ENCODE measurements at regions not wholly inside any gene's neighbourhood (a gene's known extent, or its start where the extent isn't known, plus 50 kb on each side); places are given as distances from the start of the nearest gene placed in this dataset.

DNA sequence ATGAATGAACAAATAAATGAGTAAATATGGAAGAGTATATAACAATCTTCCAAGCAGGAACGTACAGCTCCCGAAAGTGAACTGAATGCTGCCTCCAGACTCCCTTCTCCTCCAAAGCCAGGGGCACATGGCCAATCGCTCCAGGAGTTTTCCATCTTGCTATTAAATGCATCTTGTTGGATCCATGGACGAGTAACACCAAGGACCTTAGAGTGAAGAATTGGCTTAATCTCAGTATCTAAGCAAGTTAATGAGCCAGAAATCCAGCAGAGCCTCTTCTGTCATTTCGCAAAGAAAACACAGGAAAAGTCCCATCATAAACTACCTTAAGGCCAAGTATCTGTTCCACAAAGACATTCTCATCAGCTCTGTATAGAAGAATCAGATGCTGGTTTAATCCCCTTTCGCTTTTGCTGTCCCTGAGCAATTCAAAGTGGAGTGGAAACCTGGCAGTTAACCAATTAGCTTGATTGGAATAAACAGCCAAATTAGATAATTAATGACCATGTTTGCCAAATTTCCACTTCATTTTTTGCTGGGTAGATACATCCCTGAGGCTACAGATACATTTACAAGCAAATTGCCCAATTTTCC is 116.0 kb downstream of the MIS18A start:
- Histone ChIP-seq H3K27me3 (ENCODE audit: control insufficient read depth, insufficient read depth, low read length, poor library complexity, severe bottlenecking) (no peaks in the 10 kb centered on the region), H3K36me3 (ENCODE audit: control insufficient read depth, insufficient read depth, low read length) (no peaks in the 10 kb centered on the region), H3K4me3 (ENCODE audit: insufficient read depth, low read depth, low read length) (no peak overlapping the region), H3K27ac (ENCODE audit: insufficient read depth, low read depth, low read length, poor library complexity, severe bottlenecking) (no peak overlapping the region), H3K4me1 (ENCODE audit: control insufficient read depth, insufficient read depth, low read length) (no peaks in the 10 kb centered on the region), H3K9me3 (ENCODE audit: control insufficient read depth, low read length) (no peaks in the 10 kb centered on the region)
- WGBS, 2 experiments: 93 to 95% methylated on average over 6 of the region's 6 CpGs

DNA sequence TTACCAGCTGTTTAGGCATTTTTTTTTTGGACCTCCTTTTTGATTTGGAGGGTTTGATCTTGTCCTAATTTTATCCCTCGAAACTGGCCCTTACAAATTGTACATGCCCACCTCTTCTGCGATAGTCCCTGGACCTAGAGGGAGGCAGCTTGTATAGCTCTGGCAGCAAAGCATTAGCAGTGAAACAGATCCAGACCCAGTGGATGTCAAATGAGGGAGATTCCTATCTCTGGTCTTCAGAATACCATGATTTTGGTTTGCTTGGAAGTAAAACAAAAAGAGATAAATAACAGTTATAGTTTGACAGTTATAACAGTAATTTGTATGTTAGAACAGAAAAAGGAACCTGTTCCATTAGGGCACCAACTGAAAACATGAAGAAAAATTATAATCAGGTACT is 123.6 kb downstream of the MIS18A start:
- H3K36me3 ChIP-seq (ENCODE audit: control insufficient read depth, insufficient read depth, low read length): no peaks in the 10 kb centered on the region
- no peaks in the 10 kb centered on the region for H3K4me1 ChIP-seq (ENCODE audit: control insufficient read depth, insufficient read depth, low read length)
- no peaks in the 10 kb centered on the region for H3K27me3 ChIP-seq (ENCODE audit: control insufficient read depth, insufficient read depth, low read length, poor library complexity, severe bottlenecking)
- H3K4me3 ChIP-seq (ENCODE audit: insufficient read depth, low read depth, low read length): no peak overlapping the region
- no peak overlapping the region for H3K27ac ChIP-seq (ENCODE audit: insufficient read depth, low read depth, low read length, poor library complexity, severe bottlenecking)
- WGBS, 2 experiments: 90 to 96% methylated on average over 2 of the region's 2 CpGs
- no peaks in the 10 kb centered on the region for H3K9me3 ChIP-seq (ENCODE audit: control insufficient read depth, low read length)

DNA sequence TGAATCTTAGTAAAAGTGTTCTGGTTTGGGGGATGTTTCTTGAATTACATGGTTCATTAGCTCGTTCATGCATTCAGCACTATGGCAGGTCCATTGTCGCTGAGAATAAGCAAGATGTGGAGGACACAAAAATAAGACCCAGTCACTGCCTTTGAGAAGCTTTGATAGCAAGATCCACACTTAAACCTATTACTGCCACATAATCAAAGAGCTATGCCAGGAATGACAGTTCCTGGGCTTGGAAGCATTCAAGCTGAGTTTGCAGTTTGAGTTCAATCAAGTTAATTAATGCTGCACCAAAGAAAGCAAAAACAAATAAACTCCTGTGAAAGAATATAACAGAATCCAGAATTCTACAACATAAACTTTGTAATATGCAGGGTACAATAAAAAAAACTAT is 131.8 kb downstream of the MIS18A start:
- Histone ChIP-seq H3K4me1 (ENCODE audit: control insufficient read depth, insufficient read depth, low read length) (no peaks in the 10 kb centered on the region), H3K27me3 (ENCODE audit: control insufficient read depth, insufficient read depth, low read length, poor library complexity, severe bottlenecking) (no peaks in the 10 kb centered on the region), H3K27ac (ENCODE audit: insufficient read depth, low read depth, low read length, poor library complexity, severe bottlenecking) (no peak overlapping the region), H3K4me3 (ENCODE audit: insufficient read depth, low read depth, low read length) (no peak overlapping the region), H3K36me3 (ENCODE audit: control insufficient read depth, insufficient read depth, low read length) (no peaks in the 10 kb centered on the region), H3K9me3 (ENCODE audit: control insufficient read depth, low read length) (no peaks in the 10 kb centered on the region)
- WGBS, 2 experiments: 59 to 72% methylated on average over 2 of the region's 2 CpGs

DNA sequence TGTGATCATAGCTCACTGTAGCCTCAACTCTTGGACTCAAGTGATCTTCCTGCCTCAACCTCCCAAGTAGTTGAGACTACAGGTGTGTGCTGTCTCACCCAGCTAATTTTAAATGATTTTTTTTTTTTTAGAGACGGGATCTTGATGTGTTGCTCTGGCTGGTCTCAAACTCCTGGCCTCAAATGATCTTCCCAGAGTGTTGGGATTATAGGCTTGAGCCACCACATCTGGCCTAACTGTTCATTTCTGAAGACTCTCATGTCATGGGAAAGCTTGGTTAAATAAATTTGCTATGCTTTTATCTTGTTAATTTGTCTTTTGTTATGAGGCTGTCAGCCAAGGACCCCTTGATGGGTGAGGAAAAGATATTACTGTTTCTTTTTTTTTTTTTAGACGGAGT is 134.0 kb downstream of the MIS18A start:
- 96 to 100% methylated on average over 2 of the region's 2 CpGs for WGBS, 2 experiments
- no peaks in the 10 kb centered on the region for H3K27me3 ChIP-seq (ENCODE audit: control insufficient read depth, insufficient read depth, low read length, poor library complexity, severe bottlenecking)
- H3K9me3 ChIP-seq (ENCODE audit: control insufficient read depth, low read length): no peaks in the 10 kb centered on the region

DNA sequence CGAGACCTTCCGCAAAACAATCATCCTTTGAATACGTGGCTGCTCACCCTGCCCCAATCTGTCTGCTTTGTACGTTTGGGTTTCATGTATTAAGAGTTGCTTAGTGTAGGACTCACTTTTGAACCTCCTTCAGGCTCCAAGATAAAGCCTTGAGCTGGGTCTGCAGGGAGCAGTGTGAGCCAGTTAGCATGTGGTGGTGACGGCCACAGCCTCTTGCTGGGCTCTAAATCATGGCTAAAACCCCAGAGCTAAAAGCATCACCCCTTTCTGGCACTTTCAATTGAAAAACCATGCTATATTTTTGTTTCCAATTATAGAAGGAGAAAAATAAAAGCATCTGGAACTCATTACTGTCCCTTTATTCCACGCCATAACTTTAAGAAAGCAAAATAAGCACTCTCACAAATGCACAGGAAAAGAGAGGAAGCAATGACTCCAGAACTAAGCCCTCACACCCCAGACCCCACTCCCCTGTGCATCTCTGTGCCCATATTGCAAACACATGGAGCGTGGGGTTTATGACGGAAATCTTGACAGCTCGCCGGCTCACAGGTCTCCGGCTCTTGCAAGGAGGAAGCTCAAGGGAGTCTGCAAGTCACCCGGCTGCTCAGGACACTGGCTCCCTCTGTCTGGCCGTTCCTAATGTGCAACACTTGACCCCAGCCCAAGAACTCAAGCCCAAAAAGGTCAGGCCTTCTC is 135.5 kb downstream of the MIS18A start:
- Histone ChIP-seq H3K9me3 (ENCODE audit: control insufficient read depth, low read length) (no peaks in the 10 kb centered on the region), H3K36me3 (ENCODE audit: control insufficient read depth, insufficient read depth, low read length) (no peaks in the 10 kb centered on the region), H3K4me1 (ENCODE audit: control insufficient read depth, insufficient read depth, low read length) (no peaks in the 10 kb centered on the region), H3K27ac (ENCODE audit: insufficient read depth, low read depth, low read length, poor library complexity, severe bottlenecking) (no peak overlapping the region), H3K4me3 (ENCODE audit: insufficient read depth, low read depth, low read length) (no peak overlapping the region), H3K27me3 (ENCODE audit: control insufficient read depth, insufficient read depth, low read length, poor library complexity, severe bottlenecking) (no peaks in the 10 kb centered on the region)
- WGBS, 2 experiments: 83 to 85% methylated on average over 13 of the region's 13 CpGs

More for the DNA sequence above, 134.0 kb downstream of the MIS18A start:
- Histone ChIP-seq H3K4me3 (ENCODE audit: insufficient read depth, low read depth, low read length) (no peak overlapping the region), H3K36me3 (ENCODE audit: control insufficient read depth, insufficient read depth, low read length) (no peaks in the 10 kb centered on the region), H3K27ac (ENCODE audit: insufficient read depth, low read depth, low read length, poor library complexity, severe bottlenecking) (no peak overlapping the region), H3K4me1 (ENCODE audit: control insufficient read depth, insufficient read depth, low read length) (no peaks in the 10 kb centered on the region)

DNA sequence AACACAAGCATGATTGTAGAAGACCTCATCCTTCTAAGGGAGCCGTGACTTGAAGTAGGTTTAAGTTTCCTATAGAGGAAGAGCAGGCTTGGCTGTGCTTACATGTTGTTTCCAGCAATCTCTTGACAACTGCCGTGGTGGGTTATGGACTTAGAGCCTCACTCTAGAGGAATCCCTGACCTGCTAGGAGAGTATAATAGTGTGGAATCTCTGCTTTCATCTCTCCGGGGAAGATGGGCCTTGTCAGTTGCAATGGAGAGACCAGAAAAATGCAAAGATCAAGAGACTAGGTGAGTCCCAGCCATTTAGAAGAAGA is 137.6 kb downstream of the MIS18A start:
- H3K4me3 ChIP-seq (ENCODE audit: insufficient read depth, low read depth, low read length): no peak overlapping the region
- 88 to 94% methylated on average over 3 of the region's 3 CpGs for WGBS, 2 experiments
- H3K27me3 ChIP-seq (ENCODE audit: control insufficient read depth, insufficient read depth, low read length, poor library complexity, severe bottlenecking): no peaks in the 10 kb centered on the region
- no peak overlapping the region for H3K27ac ChIP-seq (ENCODE audit: insufficient read depth, low read depth, low read length, poor library complexity, severe bottlenecking)
- no peaks in the 10 kb centered on the region for H3K4me1 ChIP-seq (ENCODE audit: control insufficient read depth, insufficient read depth, low read length)
- no peaks in the 10 kb centered on the region for H3K9me3 ChIP-seq (ENCODE audit: control insufficient read depth, low read length)
- H3K36me3 ChIP-seq (ENCODE audit: control insufficient read depth, insufficient read depth, low read length): no peaks in the 10 kb centered on the region

DNA sequence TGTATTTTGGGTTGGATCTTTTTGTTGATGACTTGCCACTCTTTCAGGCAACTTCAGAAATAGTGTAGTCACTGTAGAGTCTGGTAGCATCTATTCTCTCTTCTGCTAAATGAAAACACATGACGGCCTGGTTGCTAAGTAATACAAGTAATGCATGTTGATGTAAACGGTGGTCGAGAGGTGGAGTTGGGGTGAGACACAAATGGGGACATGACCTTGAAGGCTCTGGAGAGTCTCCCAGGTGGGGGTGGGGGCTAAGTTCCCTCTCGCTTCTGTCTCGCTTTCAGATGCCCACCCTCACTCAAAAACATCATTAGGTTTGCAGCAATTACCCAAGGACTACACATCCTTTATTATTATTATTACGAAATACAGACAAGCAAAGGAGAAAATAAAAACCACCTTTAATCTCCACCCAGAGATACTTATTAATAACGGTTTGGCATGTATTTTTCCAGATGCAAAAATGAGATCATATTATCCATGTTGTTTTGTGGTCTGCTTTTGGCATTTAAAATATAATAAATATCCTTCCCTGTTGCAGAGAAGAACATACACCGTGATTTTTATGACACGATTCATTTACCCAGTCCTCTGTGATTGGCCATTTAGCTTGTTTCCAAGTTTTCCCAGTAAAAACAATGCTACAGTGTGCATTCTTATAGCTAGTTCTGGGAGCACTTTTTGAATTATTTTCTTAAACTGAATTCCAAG is 138.1 kb downstream of the MIS18A start:
- no peaks in the 10 kb centered on the region for H3K27me3 ChIP-seq (ENCODE audit: control insufficient read depth, insufficient read depth, low read length, poor library complexity, severe bottlenecking)
- no peaks in the 10 kb centered on the region for H3K36me3 ChIP-seq (ENCODE audit: control insufficient read depth, insufficient read depth, low read length)
- WGBS, 2 experiments: 86 to 89% methylated on average over 8 to 9 of the region's 9 CpGs
- no peak overlapping the region for H3K27ac ChIP-seq (ENCODE audit: insufficient read depth, low read depth, low read length, poor library complexity, severe bottlenecking)
- no peaks in the 10 kb centered on the region for H3K4me1 ChIP-seq (ENCODE audit: control insufficient read depth, insufficient read depth, low read length)
- H3K4me3 ChIP-seq (ENCODE audit: insufficient read depth, low read depth, low read length): no peak overlapping the region
- no peaks in the 10 kb centered on the region for H3K9me3 ChIP-seq (ENCODE audit: control insufficient read depth, low read length)

DNA sequence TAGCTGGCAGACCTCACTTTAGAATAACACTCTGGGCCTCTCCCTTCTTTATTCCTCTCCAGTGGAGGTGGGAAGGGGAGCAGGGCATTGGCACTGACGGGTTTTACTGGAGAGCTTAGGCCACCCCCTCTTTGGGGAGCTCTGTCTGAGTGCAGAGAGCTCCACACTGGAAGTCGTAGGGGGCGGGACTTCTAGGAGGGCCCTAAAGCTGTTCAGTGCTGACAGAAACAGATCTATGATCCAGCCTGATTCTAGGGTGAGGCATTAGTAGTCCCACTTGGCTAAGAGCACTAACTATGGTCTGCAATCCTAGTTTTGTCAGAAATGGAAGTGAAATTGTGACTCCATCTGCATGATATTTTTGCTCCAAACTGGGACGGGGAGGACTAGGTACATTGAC is 138.7 kb downstream of the MIS18A start:
- Histone ChIP-seq H3K27me3 (ENCODE audit: control insufficient read depth, insufficient read depth, low read length, poor library complexity, severe bottlenecking) (no peaks in the 10 kb centered on the region), H3K27ac (ENCODE audit: insufficient read depth, low read depth, low read length, poor library complexity, severe bottlenecking) (no peak overlapping the region), H3K36me3 (ENCODE audit: control insufficient read depth, insufficient read depth, low read length) (no peaks in the 10 kb centered on the region), H3K4me3 (ENCODE audit: insufficient read depth, low read depth, low read length) (no peak overlapping the region), H3K9me3 (ENCODE audit: control insufficient read depth, low read length) (no peaks in the 10 kb centered on the region), H3K4me1 (ENCODE audit: control insufficient read depth, insufficient read depth, low read length) (no peaks in the 10 kb centered on the region)
- WGBS, 2 experiments: 88 to 98% methylated on average over 4 of the region's 4 CpGs

DNA sequence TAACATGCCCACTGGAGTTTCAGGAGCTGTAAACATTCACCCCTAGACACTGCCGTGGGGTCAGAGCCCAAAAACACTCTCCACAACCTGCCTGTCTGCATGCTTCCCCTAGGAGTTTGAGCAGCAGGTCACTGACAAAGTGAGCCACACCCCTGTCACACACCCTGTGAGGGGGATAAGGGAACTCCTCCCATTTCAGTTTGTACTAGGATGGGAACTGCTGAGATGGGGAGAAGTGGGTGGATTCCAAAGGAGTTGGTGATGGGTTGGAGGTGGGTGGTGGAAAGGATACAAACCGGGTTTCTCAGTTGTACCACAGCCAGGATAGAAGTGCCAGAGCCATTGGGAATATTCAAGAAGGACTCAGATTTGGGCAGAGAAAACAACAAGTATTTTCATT is 140.2 kb downstream of the MIS18A start:
- Histone ChIP-seq H3K4me3 (ENCODE audit: insufficient read depth, low read depth, low read length) (no peak overlapping the region), H3K27me3 (ENCODE audit: control insufficient read depth, insufficient read depth, low read length, poor library complexity, severe bottlenecking) (no peaks in the 10 kb centered on the region), H3K4me1 (ENCODE audit: control insufficient read depth, insufficient read depth, low read length) (no peaks in the 10 kb centered on the region), H3K36me3 (ENCODE audit: control insufficient read depth, insufficient read depth, low read length) (no peaks in the 10 kb centered on the region), H3K27ac (ENCODE audit: insufficient read depth, low read depth, low read length, poor library complexity, severe bottlenecking) (no peak overlapping the region), H3K9me3 (ENCODE audit: control insufficient read depth, low read length) (no peaks in the 10 kb centered on the region)
- 90 to 91% methylated on average over 2 of the region's 2 CpGs for WGBS, 2 experiments

DNA sequence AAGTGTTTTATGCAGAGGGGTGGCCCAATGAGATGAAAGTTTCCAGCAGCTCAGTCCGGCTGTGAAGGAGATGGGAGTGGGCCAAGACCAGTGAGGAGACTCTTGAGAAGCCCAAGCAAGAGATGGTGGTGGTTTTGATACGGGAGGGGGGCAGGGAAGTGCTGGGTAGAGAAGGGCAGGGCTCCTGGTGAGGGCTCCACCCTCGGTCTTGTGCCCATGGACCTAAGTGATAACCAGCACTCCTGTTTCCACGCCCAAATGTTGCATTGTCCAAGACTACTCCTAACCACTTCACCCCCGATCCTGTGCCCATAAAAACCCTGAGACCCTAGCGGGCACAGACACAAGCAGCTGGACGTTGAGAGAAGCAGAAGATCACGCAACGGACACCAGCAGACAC is 140.9 kb downstream of the MIS18A start:
- WGBS, 2 experiments: 86 to 89% methylated on average over 9 of the region's 9 CpGs
- no peaks in the 10 kb centered on the region for H3K27me3 ChIP-seq (ENCODE audit: control insufficient read depth, insufficient read depth, low read length, poor library complexity, severe bottlenecking)
- H3K9me3 ChIP-seq (ENCODE audit: control insufficient read depth, low read length): no peaks in the 10 kb centered on the region
- H3K36me3 ChIP-seq (ENCODE audit: control insufficient read depth, insufficient read depth, low read length): no peaks in the 10 kb centered on the region
- no peak overlapping the region for H3K27ac ChIP-seq (ENCODE audit: insufficient read depth, low read depth, low read length, poor library complexity, severe bottlenecking)
- no peaks in the 10 kb centered on the region for H3K4me1 ChIP-seq (ENCODE audit: control insufficient read depth, insufficient read depth, low read length)
- no peak overlapping the region for H3K4me3 ChIP-seq (ENCODE audit: insufficient read depth, low read depth, low read length)

Data from ectodermal cell (in vitro differentiated cells).